BE2C (cell line): ENCODE measurements at regions not wholly inside any gene's neighbourhood (a gene's known extent, or its start where the extent isn't known, plus 50 kb on each side); places are given as distances from the start of the nearest gene placed in this dataset.

Experiments
- DNase-seq: peaks from one replicate; pipeline ENCODE4 v3.0.0-alpha.2; 2020
- H3K27me3 ChIP-seq: fragments of 250-450 bp; sonication (Bioruptor Pico); 2 replicates; pipeline ENCODE4 v1.5.1; 2020; ENCODE audit warnings: mild to moderate bottlenecking
- H3K36me3 ChIP-seq: fragments of 250-450 bp; sonication (Bioruptor Pico); 2 replicates; pipeline ENCODE4 v1.5.1; 2020; ENCODE audit warnings: mild to moderate bottlenecking
- H3K4me1 ChIP-seq: fragments of 250-450 bp; sonication (Bioruptor Pico); 2 replicates; pipeline ENCODE4 v1.5.1; 2020
- H3K4me3 ChIP-seq: 2 replicates; pipeline ENCODE4 v1.5.1; 2011; ENCODE audit warnings: low read depth, low read length
- H3K9me3 ChIP-seq: fragments of 250-450 bp; sonication (Bioruptor Pico); 2 replicates; pipeline ENCODE4 v1.5.1; 2020
- CTCF ChIP-seq: IDR thresholded peaks from 2 replicates; pipeline ENCODE4 v1.5.1; 2012; ENCODE audit warnings: mild to moderate bottlenecking, low read depth, low read length

DNA sequence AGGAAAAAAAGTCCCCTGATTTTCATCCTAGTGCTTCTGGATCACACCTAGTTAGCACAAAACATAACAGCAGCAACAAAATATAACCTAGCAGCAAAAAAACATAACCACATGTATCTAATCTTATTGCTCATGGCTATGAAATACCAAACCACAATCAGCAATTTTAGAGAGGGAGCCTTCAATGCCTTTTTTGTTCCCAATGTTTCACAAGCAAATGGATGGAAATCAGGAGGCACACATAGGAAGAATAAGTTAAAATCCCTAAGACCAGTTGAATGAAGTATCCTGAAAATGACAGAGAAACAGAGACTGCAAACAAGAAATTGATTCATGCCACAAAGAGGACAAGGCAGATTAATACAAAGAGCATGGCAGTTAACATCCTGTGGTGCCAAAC lies 361.6 kb downstream of the GPM6A start:
- H3K4me1 ChIP-seq, result no peaks in the 10 kb centered on the region
- no peak for TF ChIP-seq CTCF
- H3K9me3 ChIP-seq, result no peaks in the 10 kb centered on the region
- DNase-seq, result no peak
- H3K4me3 ChIP-seq, result no peak overlapping the region
- H3K36me3 ChIP-seq, result no peaks in the 10 kb centered on the region
- no peaks in the 10 kb centered on the region for H3K27me3 ChIP-seq

DNA sequence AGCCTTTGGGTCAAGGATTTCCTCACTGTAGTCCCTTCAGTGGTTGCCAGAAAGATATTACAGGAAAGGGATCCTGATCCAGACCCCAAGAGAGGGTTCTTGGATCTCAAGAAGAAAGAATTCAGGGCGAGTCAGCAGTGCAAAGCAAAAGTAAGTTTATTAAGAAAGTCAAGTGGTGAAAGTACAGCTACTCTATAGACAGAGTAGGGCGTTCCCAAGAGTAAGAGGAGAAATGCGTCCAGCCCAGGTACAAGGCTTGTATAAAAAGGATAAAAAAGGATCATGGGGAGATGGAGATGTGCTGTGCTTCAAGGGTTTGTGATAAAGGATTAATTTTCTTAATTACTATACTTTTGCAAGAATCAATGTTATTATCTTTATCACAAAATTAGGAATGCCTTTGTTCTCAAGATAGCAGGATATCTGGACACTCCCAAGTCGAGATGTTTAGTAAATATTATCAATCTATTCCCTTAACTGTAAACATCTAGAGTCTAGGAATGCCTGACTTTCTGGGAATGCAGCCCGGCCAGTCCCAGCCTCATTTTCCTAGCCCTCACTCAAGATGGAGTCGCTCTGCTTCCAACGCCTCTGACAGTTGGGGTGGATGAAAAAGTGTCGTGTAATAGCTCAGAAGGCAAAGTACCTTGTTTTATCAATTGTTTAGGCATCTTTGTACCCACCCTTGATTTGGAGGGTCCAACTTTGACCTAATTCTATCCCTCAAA lies 360.7 kb downstream of the GPM6A start:
- no peaks in the 10 kb centered on the region for H3K36me3 ChIP-seq
- H3K4me3 ChIP-seq, result no peak overlapping the region
- no peaks in the 10 kb centered on the region for H3K4me1 ChIP-seq
- H3K9me3 ChIP-seq, result no peaks in the 10 kb centered on the region
- no peak for DNase-seq
- no peak for TF ChIP-seq CTCF
- H3K27me3 ChIP-seq, result no peaks in the 10 kb centered on the region

DNA sequence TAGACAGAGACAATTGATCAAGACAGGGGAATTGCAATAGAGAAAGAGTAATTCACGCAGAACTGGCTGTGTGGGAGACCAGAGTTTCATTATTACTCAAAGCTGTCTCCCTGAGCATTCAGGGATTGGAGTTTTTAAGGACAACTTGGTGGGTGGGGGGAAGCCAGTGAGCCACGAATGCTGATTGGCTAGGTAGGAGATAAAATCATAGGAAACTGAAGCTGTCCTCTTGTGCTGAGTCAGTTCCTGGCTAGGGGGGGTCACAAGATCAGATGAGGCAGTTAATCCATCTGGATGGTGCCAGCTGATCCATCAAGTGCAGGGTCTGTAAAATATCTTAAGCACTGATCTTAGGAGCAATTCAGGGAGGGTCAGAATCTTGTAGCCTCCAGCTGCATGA lies 358.6 kb downstream of the GPM6A start:
- Histone ChIP-seq H3K36me3 (no peaks in the 10 kb centered on the region), H3K4me1 (no peaks in the 10 kb centered on the region), H3K9me3 (no peaks in the 10 kb centered on the region), H3K4me3 (no peak overlapping the region), H3K27me3 (no peaks in the 10 kb centered on the region)
- TF ChIP-seq CTCF, result no peak
- peak; percentile 15 for DNase-seq

- Histone ChIP-seq H3K27me3 (no peaks in the 10 kb centered on the region), H3K9me3 (no peaks in the 10 kb centered on the region), H3K4me1 (0 out of 2 replicates have a peak, but pooled peaks cover 3% of the 10 kb centered on the region), H3K36me3 (no peaks in the 10 kb centered on the region), H3K4me3 (no peak overlapping the region)
- no peak for DNase-seq
- TF ChIP-seq CTCF, result no peak
These were observed 355.9 kb downstream of the GPM6A start for GRCh38 chr4:175456131-175456530.

DNA sequence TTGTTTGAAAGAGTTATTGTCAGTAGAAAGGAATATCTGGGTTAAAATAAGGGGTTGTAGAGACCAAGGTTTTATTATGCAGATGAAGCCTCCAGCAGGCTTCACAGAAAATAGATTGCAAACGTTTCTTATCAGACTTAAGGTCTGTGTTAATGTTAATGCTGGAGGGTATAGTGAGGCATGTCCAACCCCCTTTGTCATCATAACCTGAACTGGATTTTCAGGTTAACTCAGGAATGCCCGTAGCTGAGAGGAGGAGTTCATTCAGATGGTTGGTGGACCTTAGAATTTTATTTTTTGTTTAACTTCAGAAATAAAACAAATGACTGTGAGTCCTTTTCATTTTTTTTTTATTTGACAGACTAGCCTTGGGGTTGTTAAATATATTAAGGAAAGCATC lies 354.1 kb downstream of the GPM6A start:
- Histone ChIP-seq H3K36me3 (no peaks in the 10 kb centered on the region), H3K4me1 (0 out of 2 replicates have a peak, but pooled peaks cover 3% of the 10 kb centered on the region), H3K4me3 (no peak overlapping the region), H3K9me3 (no peaks in the 10 kb centered on the region), H3K27me3 (no peaks in the 10 kb centered on the region)
- no peak for DNase-seq
- TF ChIP-seq CTCF, result no peak

DNA sequence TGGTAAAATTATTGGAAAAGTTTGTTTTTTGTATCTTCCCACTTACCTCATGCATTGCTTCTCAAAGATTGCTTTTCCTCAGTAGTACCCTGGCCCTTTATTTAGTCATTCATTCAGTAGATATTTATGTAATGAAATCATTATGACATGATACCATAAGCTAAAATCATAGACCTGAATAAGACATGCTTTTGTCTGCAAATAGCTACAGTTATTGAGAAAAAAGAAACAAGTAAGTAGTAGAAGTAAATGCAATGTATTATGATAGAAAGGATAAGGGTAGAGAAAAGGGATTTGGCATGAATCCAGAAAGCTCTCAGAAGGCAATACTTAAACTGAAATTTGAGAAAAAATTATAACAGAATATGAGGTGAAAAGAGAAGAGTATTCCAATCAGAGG lies 352.5 kb downstream of the GPM6A start:
- TF ChIP-seq CTCF, result no peak

More for the DNA sequence above, 352.5 kb downstream of the GPM6A start:
- Histone ChIP-seq H3K4me3 (no peak overlapping the region), H3K36me3 (no peaks in the 10 kb centered on the region), H3K9me3 (no peaks in the 10 kb centered on the region), H3K4me1 (0 out of 2 replicates have a peak, but pooled peaks cover 3% of the 10 kb centered on the region), H3K27me3 (no peaks in the 10 kb centered on the region)
- no peak for DNase-seq
